ENCODE measurements at regions not wholly inside any gene's neighbourhood (a gene's known extent, or its start where the extent isn't known, plus 50 kb on each side); places are given as distances from the start of the nearest gene placed in this dataset.
"Not testable (repeated sequence)": the region's sequence is repeated elsewhere in the genome, so short reads cannot be mapped to it uniquely, and the experiment has no call there.

- no peaks in the 10 kb centered on the region for H3K79me2 ChIP-seq (ENCODE audit: insufficient read depth, low read length)
- H4K20me1 ChIP-seq (ENCODE audit: insufficient read depth, low read length), result no peaks in the 10 kb centered on the region
- TF ChIP-seq EZH2 (IDR thresholded peaks at IDR 0.05; ENCODE audit: borderline replicate concordance, low read length) (no peak), CTCF (IDR thresholded peaks at IDR 0.05; ENCODE audit: low read length) (no peak)
- no peak overlapping the region for H3K4me2 ChIP-seq (ENCODE audit: low read length)
- H3K4me3 ChIP-seq (ENCODE audit: low read depth, low read length, poor library complexity, severe bottlenecking), result no peak overlapping the region
- H3F3A ChIP-seq (ENCODE audit: insufficient read depth, low read length), result no peaks in the 10 kb centered on the region
- H3K27me3 ChIP-seq (ENCODE audit: insufficient read depth, low read length), result no peaks in the 10 kb centered on the region
- H2AFZ ChIP-seq (ENCODE audit: low read length), result no peak overlapping the region
- no peaks in the 10 kb centered on the region for H3K9me3 ChIP-seq (ENCODE audit: low read length)
- H3K27ac ChIP-seq (ENCODE audit: low read depth, low read length, poor library complexity, severe bottlenecking), result no peak overlapping the region
- H3K4me1 ChIP-seq (ENCODE audit: insufficient read depth, low read length, severe bottlenecking), result no peaks in the 10 kb centered on the region
- H3K9me2 ChIP-seq (ENCODE audit: low read depth, low read length), result no peaks in the 10 kb centered on the region
- H3K9ac ChIP-seq (ENCODE audit: low read length), result no peak overlapping the region
- H3K36me3 ChIP-seq (ENCODE audit: insufficient read depth, low read length), result no peaks in the 10 kb centered on the region
These were observed 574.3 kb upstream of the USP24 start for GRCh38 chr1:55789466-55789865.

- H4K20me1 ChIP-seq (ENCODE audit: insufficient read depth, low read length), result no peaks in the 10 kb centered on the region
These were observed 571.2 kb upstream of the USP24 start for GRCh38 chr1:55786396-55786795.

GRCh38 chr1:55784941-55785450 is 569.8 kb upstream of the USP24 start:
- H3K27me3 ChIP-seq (ENCODE audit: insufficient read depth, low read length); H3K9ac ChIP-seq (ENCODE audit: low read length); H3K9me2 ChIP-seq (ENCODE audit: low read depth, low read length); H3K4me2 ChIP-seq (ENCODE audit: low read length); H3K36me3 ChIP-seq (ENCODE audit: insufficient read depth, low read length); H3K27ac ChIP-seq (ENCODE audit: low read depth, low read length, poor library complexity, severe bottlenecking); H3K79me2 ChIP-seq (ENCODE audit: insufficient read depth, low read length); H4K20me1 ChIP-seq (ENCODE audit: insufficient read depth, low read length); H2AFZ ChIP-seq (ENCODE audit: low read length); H3K4me3 ChIP-seq (ENCODE audit: low read depth, low read length, poor library complexity, severe bottlenecking); H3K9me3 ChIP-seq (ENCODE audit: low read length); H3K4me1 ChIP-seq (ENCODE audit: insufficient read depth, low read length, severe bottlenecking); H3F3A ChIP-seq (ENCODE audit: insufficient read depth, low read length): not testable (repeated sequence)

More at GRCh38 chr1:55786396-55786795, 571.2 kb upstream of the USP24 start:
- Histone ChIP-seq H3K79me2 (ENCODE audit: insufficient read depth, low read length) (no peaks in the 10 kb centered on the region), H3K36me3 (ENCODE audit: insufficient read depth, low read length) (no peaks in the 10 kb centered on the region), H3K4me3 (ENCODE audit: low read depth, low read length, poor library complexity, severe bottlenecking) (no peak overlapping the region), H3K27me3 (ENCODE audit: insufficient read depth, low read length) (no peaks in the 10 kb centered on the region), H3K9me2 (ENCODE audit: low read depth, low read length) (no peaks in the 10 kb centered on the region), H2AFZ (ENCODE audit: low read length) (no peak overlapping the region), H3K4me2 (ENCODE audit: low read length) (no peak overlapping the region), H3F3A (ENCODE audit: insufficient read depth, low read length) (no peaks in the 10 kb centered on the region), H3K27ac (ENCODE audit: low read depth, low read length, poor library complexity, severe bottlenecking) (no peak overlapping the region), H3K4me1 (ENCODE audit: insufficient read depth, low read length, severe bottlenecking) (no peaks in the 10 kb centered on the region), H3K9ac (ENCODE audit: low read length) (no peak overlapping the region), H3K9me3 (ENCODE audit: low read length) (no peaks in the 10 kb centered on the region)
- TF ChIP-seq CTCF (IDR thresholded peaks at IDR 0.05; ENCODE audit: low read length) (no peak), EZH2 (IDR thresholded peaks at IDR 0.05; ENCODE audit: borderline replicate concordance, low read length) (no peak)

- Histone ChIP-seq H3K9ac (ENCODE audit: low read length) (no peak overlapping the region), H3F3A (ENCODE audit: insufficient read depth, low read length) (no peaks in the 10 kb centered on the region), H3K4me3 (ENCODE audit: low read depth, low read length, poor library complexity, severe bottlenecking) (no peak overlapping the region), H4K20me1 (ENCODE audit: insufficient read depth, low read length) (no peaks in the 10 kb centered on the region), H3K36me3 (ENCODE audit: insufficient read depth, low read length) (no peaks in the 10 kb centered on the region), H2AFZ (ENCODE audit: low read length) (no peak overlapping the region), H3K4me1 (ENCODE audit: insufficient read depth, low read length, severe bottlenecking) (no peaks in the 10 kb centered on the region), H3K4me2 (ENCODE audit: low read length) (no peak overlapping the region), H3K79me2 (ENCODE audit: insufficient read depth, low read length) (no peaks in the 10 kb centered on the region), H3K9me2 (ENCODE audit: low read depth, low read length) (no peaks in the 10 kb centered on the region), H3K9me3 (ENCODE audit: low read length) (no peaks in the 10 kb centered on the region), H3K27me3 (ENCODE audit: insufficient read depth, low read length) (no peaks in the 10 kb centered on the region), H3K27ac (ENCODE audit: low read depth, low read length, poor library complexity, severe bottlenecking) (no peak overlapping the region)
- TF ChIP-seq EZH2 (IDR thresholded peaks at IDR 0.05; ENCODE audit: borderline replicate concordance, low read length) (no peak), CTCF (IDR thresholded peaks at IDR 0.05; ENCODE audit: low read length) (no peak)
These were observed 566.8 kb upstream of the USP24 start for GRCh38 chr1:55781944-55782482.
